ENCODE measurements at regions not wholly inside any gene's neighbourhood (a gene's known extent, or its start where the extent isn't known, plus 50 kb on each side); places are given as distances from the start of the nearest gene placed in this dataset.

- TF ChIP-seq CTCF (conservative IDR thresholded peaks at IDR 0.05 in 1 of 2, IDR thresholded peaks at IDR 0.05 in 1 of 2; ENCODE audit: low read depth in 1 of 2, low read length in 2 of 2), result no peak
- TF ChIP-seq EZH2 (IDR thresholded peaks at IDR 0.05; ENCODE audit: low read length, missing control alignments), result no peak
Observed at GRCh38 chr16:49195237-49195548, 86.4 kb downstream of the CBLN1 start.

Data from fibroblast of lung (primary cell).